IMR-90 (cell line): ENCODE measurements at regions not wholly inside any gene's neighbourhood (a gene's known extent, or its start where the extent isn't known, plus 50 kb on each side); places are given as distances from the start of the nearest gene placed in this dataset.

Source experiments
- ATAC-seq: fragments of 200-7000 bp; cut with Tn5 transposase; 2 replicates; pipeline ENCODE4 v1.9.1; 2020; ENCODE audit warnings: low read depth, mild to moderate bottlenecking, moderate library complexity
- BruUV-seq: library from RNA; stranded (reverse); fragments of 400-500 nt; replicated peaks from 2 replicates; lab custom pipeline; 2021; lab: Mats Ljungman, UMichigan
- CTCF ChIA-PET: fragments of 300-600 bp; formaldehyde crosslinking; extraction: SDS; loops from one replicate; lab custom pipeline; 2021; ENCODE audit warnings: antibody characterized with exemption; lab: Yijun Ruan, JAX
- POLR2A ChIA-PET: fragments of 300-600 bp; sonication (Branson Sonifier 250); formaldehyde crosslinking; loops from one replicate; lab custom pipeline; 2022; ENCODE audit warnings: antibody characterized with exemption; ENCODE audit not compliant: unreplicated experiment; lab: Charles Lee
- DNase-seq: peaks from one replicate; pipeline ENCODE4 v3.0.0; 2013
- H2AFZ ChIP-seq: replicated peaks from 2 replicates; pipeline ENCODE3; 2013; ENCODE audit warnings: low read length, mild to moderate bottlenecking; ENCODE audit not compliant: poor library complexity
- H2AK5ac ChIP-seq: 2 replicates; pipeline ENCODE4 v1.6.1; 2013; ENCODE audit warnings: low read depth, low read length, inconsistent platforms
- H2AK9ac ChIP-seq: replicated peaks from 2 replicates; pipeline ENCODE3; 2013; ENCODE audit warnings: mild to moderate bottlenecking, low read depth, low read length, moderate library complexity; ENCODE audit not compliant: poor library complexity
- H2BK120ac ChIP-seq: 2 replicates; pipeline ENCODE4 v1.6.1; 2013; ENCODE audit warnings: low read depth, low read length, inconsistent platforms
- H2BK15ac ChIP-seq: 3 replicates; pipeline ENCODE4 v1.6.1; 2013; ENCODE audit warnings: low read depth, low read length, inconsistent platforms
- H2BK20ac ChIP-seq: 2 replicates; pipeline ENCODE4 v1.6.1; 2013; ENCODE audit warnings: low read depth, mild to moderate bottlenecking, inconsistent platforms, low read length, moderate library complexity
- H2BK5ac ChIP-seq: 2 replicates; pipeline ENCODE4 v1.6.1; 2013; ENCODE audit warnings: mild to moderate bottlenecking, low read depth, low read length, inconsistent platforms; ENCODE audit not compliant: poor library complexity, severe bottlenecking
- H3K14ac ChIP-seq: replicated peaks from 2 replicates; pipeline ENCODE4 v1.6.1; 2013; ENCODE audit warnings: low read depth, low read length, inconsistent platforms
- H3K18ac ChIP-seq: 2 replicates; pipeline ENCODE4 v1.6.1; 2013; ENCODE audit warnings: low read depth, low read length, control low read depth
- H3K23ac ChIP-seq: 2 replicates; pipeline ENCODE4 v1.6.1; 2013; ENCODE audit warnings: low read depth, low read length, inconsistent platforms
- H3K27ac ChIP-seq: 2 replicates; pipeline ENCODE4 v1.5.1; 2013; ENCODE audit warnings: mild to moderate bottlenecking, control low read depth, low read length; ENCODE audit not compliant: insufficient read depth
- H3K27me3 ChIP-seq: 2 replicates; pipeline ENCODE4 v1.6.1; 2013; ENCODE audit warnings: low read length; ENCODE audit not compliant: control insufficient read depth, insufficient read depth
- H3K36me3 ChIP-seq: 2 replicates; pipeline ENCODE4 v1.6.1; 2013; ENCODE audit warnings: low read length, mixed read lengths; ENCODE audit not compliant: control insufficient read depth, insufficient read depth
- H3K4ac ChIP-seq: 2 replicates; pipeline ENCODE4 v1.6.1; 2013; ENCODE audit warnings: low read depth, low read length, inconsistent platforms
- H3K4me1 ChIP-seq: 2 replicates; pipeline ENCODE4 v1.6.1; 2013; ENCODE audit warnings: low read length, mixed read lengths; ENCODE audit not compliant: control insufficient read depth, insufficient read depth
- H3K4me2 ChIP-seq: 2 replicates; pipeline ENCODE4 v1.6.1; 2013; ENCODE audit warnings: low read depth, mild to moderate bottlenecking, control low read depth, low read length, moderate library complexity
- H3K4me3 ChIP-seq: 2 replicates; pipeline ENCODE4 v1.5.1; 2013; ENCODE audit warnings: low read depth, mild to moderate bottlenecking, control low read depth, low read length, moderate library complexity; ENCODE audit not compliant: insufficient read depth
- H3K56ac ChIP-seq: 2 replicates; pipeline ENCODE4 v1.6.1; 2013; ENCODE audit warnings: low read length, inconsistent platforms; ENCODE audit not compliant: insufficient read depth; ENCODE audit errors: extremely low read depth
- H3K79me1 ChIP-seq, 2 experiments: 2 replicates each; pipeline ENCODE4 v1.6.1; 2013; ENCODE audit warnings: low read length in 2 of 2, inconsistent platforms in 1 of 2, low read depth in 1 of 2
- H3K9ac ChIP-seq: 2 replicates; pipeline ENCODE4 v1.6.1; 2013; ENCODE audit warnings: low read depth, low read length, control low read depth
- H3K9me1 ChIP-seq: 2 replicates; pipeline ENCODE4 v1.6.1; 2013; ENCODE audit warnings: low read length, inconsistent platforms; ENCODE audit not compliant: insufficient read depth
- H3K9me3 ChIP-seq: 2 replicates; pipeline ENCODE4 v1.6.1; 2013; ENCODE audit warnings: low read length; ENCODE audit not compliant: control insufficient read depth, insufficient read depth
- H4K20me1 ChIP-seq: 2 replicates; pipeline ENCODE4 v1.6.1; 2013; ENCODE audit warnings: low read length, inconsistent platforms; ENCODE audit not compliant: insufficient read depth
- H4K5ac ChIP-seq: 2 replicates; pipeline ENCODE4 v1.6.1; 2013; ENCODE audit warnings: mild to moderate bottlenecking, low read depth, low read length, control low read depth
- H4K8ac ChIP-seq, 2 experiments: 2 replicates each; pipeline ENCODE4 v1.6.1; 2013; ENCODE audit warnings: low read depth in 2 of 2, low read length in 2 of 2, control low read depth in 1 of 2, inconsistent platforms in 1 of 2
- H4K91ac ChIP-seq: 2 replicates; pipeline ENCODE4 v1.6.1; 2013; ENCODE audit warnings: low read depth, low read length, inconsistent platforms; ENCODE audit not compliant: insufficient read depth
- BHLHE40 ChIP-seq: fragments of 150-350 bp; IDR thresholded peaks from 2 replicates; pipeline ENCODE4 v1.6.1; 2016; ENCODE audit warnings: mild to moderate bottlenecking, low read depth, low read length
- CEBPB ChIP-seq: IDR thresholded peaks from 2 replicates; pipeline ENCODE4 v1.6.1; 2012; ENCODE audit warnings: low read depth, low read length, improper control_type of control experiment
- CHD1 ChIP-seq: IDR thresholded peaks from 2 replicates; pipeline ENCODE4 v1.6.1; 2012; ENCODE audit warnings: low read depth, low read length, improper control_type of control experiment
- ELK1 ChIP-seq: fragments of 150-350 bp; IDR thresholded peaks from 2 replicates; pipeline ENCODE4 v1.6.1; 2016; ENCODE audit warnings: low read depth, mild to moderate bottlenecking, low read length, moderate library complexity, borderline replicate concordance
- FOS ChIP-seq: fragments of 150-350 bp; IDR thresholded peaks from 2 replicates; pipeline ENCODE4 v1.6.1; 2016; ENCODE audit warnings: low read depth, low read length
- MAFK ChIP-seq: IDR thresholded peaks from 2 replicates; pipeline ENCODE4 v1.6.1; 2012; ENCODE audit warnings: low read depth, low read length, improper control_type of control experiment
- MAZ ChIP-seq: IDR thresholded peaks from 2 replicates; pipeline ENCODE4 v1.6.1; 2012; ENCODE audit warnings: low read depth, mild to moderate bottlenecking, low read length, improper control_type of control experiment, moderate library complexity, borderline replicate concordance
- MXI1 ChIP-seq: IDR thresholded peaks from 2 replicates; pipeline ENCODE4 v1.6.1; 2012; ENCODE audit warnings: low read depth, mild to moderate bottlenecking, low read length, moderate library complexity, borderline replicate concordance
- NFE2L2 ChIP-seq: fragments of 150-350 bp; IDR thresholded peaks from 2 replicates; pipeline ENCODE4 v1.6.1; 2016; ENCODE audit warnings: low read depth, mild to moderate bottlenecking, low read length
- POLR2A ChIP-seq: IDR thresholded peaks from 2 replicates; pipeline ENCODE4 v1.6.1; 2012; ENCODE audit warnings: mild to moderate bottlenecking, low read depth, low read length
- RAD21 ChIP-seq: IDR thresholded peaks from 2 replicates; pipeline ENCODE4 v1.6.1; 2012; ENCODE audit warnings: low read length, improper control_type of control experiment
- RCOR1 ChIP-seq: IDR thresholded peaks from 2 replicates; pipeline ENCODE4 v1.6.1; 2012; ENCODE audit warnings: mild to moderate bottlenecking, low read length, improper control_type of control experiment; ENCODE audit not compliant: insufficient replicate concordance
- RFX5 ChIP-seq: IDR thresholded peaks from 2 replicates; pipeline ENCODE4 v1.8.0; 2012; ENCODE audit warnings: low read depth, mild to moderate bottlenecking, low read length, moderate library complexity
- SMC3 ChIP-seq: fragments of 150-350 bp; IDR thresholded peaks from 2 replicates; pipeline ENCODE4 v1.6.1; 2016; ENCODE audit warnings: low read depth, mild to moderate bottlenecking, antibody characterized with exemption, low read length, moderate library complexity
- USF2 ChIP-seq: fragments of 150-350 bp; IDR thresholded peaks from 2 replicates; pipeline ENCODE4 v1.6.1; 2017; ENCODE audit warnings: mild to moderate bottlenecking, antibody characterized with exemption, low read length, low read depth
- WGBS, 2 experiments: methylation state at CpG; one replicate each; pipeline versions ENCODE4 v1.1.5 to v1.1.7; 2013; ENCODE audit warnings: missing lambda C conversion rate in 2 of 2; ENCODE audit not compliant: insufficient read length in 1 of 2; ENCODE audit errors: extremely low coverage in 2 of 2; 5-methylcytosine and 5-hydroxymethylcytosine counted together
- dilution Hi-C: fragments of 300-500 bp; cut with HindIII; formaldehyde crosslinking; loops from one replicate; pipeline ENCODE4 v1.14.3; 2018; ENCODE audit warnings: low sequenced_read_pairs; ENCODE audit not compliant: unreplicated experiment
- in situ Hi-C: fragments of 300-500 bp; cut with MboI; formaldehyde crosslinking; loops from 3 replicates; pipeline ENCODE4 v1.14.3; 2019; ENCODE audit warnings: low sequenced_read_pairs, inconsistent platforms, mixed read lengths
- intact Hi-C: fragments of 100-400 bp; cut with micrococcal nuclease; formaldehyde crosslinking; loops from 2 replicates; pipeline ENCODE4 v1.10.0; 2022
- TF ChIP-seq, protein P1 (sequence below): conservative IDR thresholded peaks from 2 replicates; pipeline ENCODE4 v1.5.1; 2012; ENCODE audit warnings: mild to moderate bottlenecking, low read depth, low read length, improper control_type of control experiment

DNA sequence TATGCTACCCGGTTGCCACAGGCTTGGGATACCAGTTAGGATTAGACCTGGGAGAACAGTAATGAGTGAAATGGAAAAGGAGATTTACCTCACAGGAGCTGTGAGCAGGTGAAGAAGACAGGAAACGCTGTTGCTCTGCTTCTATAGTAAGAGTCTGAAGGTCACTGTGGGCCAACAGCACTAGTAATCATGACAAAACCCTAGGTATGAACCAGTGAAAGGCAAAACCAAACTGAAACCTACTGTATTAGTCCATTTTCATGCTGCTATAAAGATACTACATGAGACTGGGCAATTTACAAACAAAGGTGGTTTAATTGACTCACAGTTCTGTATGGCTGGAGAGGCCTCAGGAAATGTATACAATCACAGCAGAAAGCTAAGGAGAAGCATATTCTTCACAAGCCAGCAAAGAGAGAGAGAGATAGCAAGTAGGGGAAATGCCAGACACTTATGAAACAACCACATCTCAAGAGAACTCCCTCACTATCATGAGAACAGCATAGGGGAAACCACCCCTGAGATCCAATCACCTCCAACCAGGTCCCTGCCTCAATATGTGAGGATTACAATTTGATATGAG, 736.7 kb upstream of the INTU start:
- H3K36me3 ChIP-seq, result no peaks in the 10 kb centered on the region
- H4K8ac ChIP-seq, result peak overlapping the region; percentile 50 to 64
- peak overlapping the region; percentile 16; the same call in 1 of the 2 replicates for H3K56ac ChIP-seq
- H4K91ac ChIP-seq, result peak overlapping the region; percentile 31; the same call in 1 of the 2 replicates
- H2BK15ac ChIP-seq, result peak overlapping the region; percentile 46; the same call in 2 of the 3 replicates
- DNase-seq, result peak; percentile 66
- intact Hi-C loops, result loop anchor here (10.0 kb wide), 1 partner anchor 509 kb away; no protein-coding TSS in a partner anchor
- peak overlapping the region; percentile 89 for H2BK20ac ChIP-seq
- H3K4me3 ChIP-seq, result no peak overlapping the region
- no peaks in the 10 kb centered on the region for H3K9me3 ChIP-seq
- no peak overlapping the region for H3K9ac ChIP-seq
- H4K5ac ChIP-seq, result peak overlapping the region; percentile 57; the same call in 1 of the 2 replicates
- no peaks in the 10 kb centered on the region for H4K20me1 ChIP-seq
- H2BK120ac ChIP-seq, result peak overlapping the region; percentile 92
- in situ Hi-C loops, result no loop called here
- peak overlapping the region; percentile 1; the same call in 1 of the 2 replicates for H2AK5ac ChIP-seq
- H3K4me2 ChIP-seq, result peak overlapping the region; percentile 28; the same call in 1 of the 2 replicates
- TF ChIP-seq MAZ (no peak), MXI1 (no peak), CHD1 (no peak), MAFK (no peak), FOS (no peak), NFE2L2 (no peak), RFX5 (no peak), CEBPB (no peak), USF2 (no peak), ELK1 (no peak), BHLHE40 (no peak), RAD21 (no peak), SMC3 (no peak), RCOR1 (no peak), POLR2A (no peak)
- TF ChIP-seq, protein P1, sequence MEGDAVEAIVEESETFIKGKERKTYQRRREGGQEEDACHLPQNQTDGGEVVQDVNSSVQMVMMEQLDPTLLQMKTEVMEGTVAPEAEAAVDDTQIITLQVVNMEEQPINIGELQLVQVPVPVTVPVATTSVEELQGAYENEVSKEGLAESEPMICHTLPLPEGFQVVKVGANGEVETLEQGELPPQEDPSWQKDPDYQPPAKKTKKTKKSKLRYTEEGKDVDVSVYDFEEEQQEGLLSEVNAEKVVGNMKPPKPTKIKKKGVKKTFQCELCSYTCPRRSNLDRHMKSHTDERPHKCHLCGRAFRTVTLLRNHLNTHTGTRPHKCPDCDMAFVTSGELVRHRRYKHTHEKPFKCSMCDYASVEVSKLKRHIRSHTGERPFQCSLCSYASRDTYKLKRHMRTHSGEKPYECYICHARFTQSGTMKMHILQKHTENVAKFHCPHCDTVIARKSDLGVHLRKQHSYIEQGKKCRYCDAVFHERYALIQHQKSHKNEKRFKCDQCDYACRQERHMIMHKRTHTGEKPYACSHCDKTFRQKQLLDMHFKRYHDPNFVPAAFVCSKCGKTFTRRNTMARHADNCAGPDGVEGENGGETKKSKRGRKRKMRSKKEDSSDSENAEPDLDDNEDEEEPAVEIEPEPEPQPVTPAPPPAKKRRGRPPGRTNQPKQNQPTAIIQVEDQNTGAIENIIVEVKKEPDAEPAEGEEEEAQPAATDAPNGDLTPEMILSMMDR, result no peak
- no CpG with 5 or more reads among the region's 2 CpGs for WGBS, 2 experiments
- peak; percentile 35 for ATAC-seq
- H3K4me1 ChIP-seq, result peaks cover 18% of the 10 kb centered on the region
- H3K23ac ChIP-seq, result peak overlapping the region; percentile 22; the same call in 1 of the 2 replicates
- POLR2A ChIA-PET, result no interaction called here
- no peaks in the 10 kb centered on the region for H3K79me1 ChIP-seq
- H3K27ac ChIP-seq, result no peak overlapping the region
- H2BK5ac ChIP-seq, result peak overlapping the region; percentile 68
- no peak overlapping the region for H2AFZ ChIP-seq
- peaks cover 1% of the 10 kb centered on the region for H3K9me1 ChIP-seq
- H3K14ac ChIP-seq, result peak overlapping the region; percentile 24
- CTCF ChIA-PET, result no interaction called here
- dilution Hi-C loops, result no loop called here
- H3K18ac ChIP-seq, result peak overlapping the region; percentile 89; the same call in 1 of the 2 replicates
- no TSS peak for BruUV-seq
- H3K4ac ChIP-seq, result peak overlapping the region; percentile 66; the same call in 1 of the 2 replicates
- no peak overlapping the region for H2AK9ac ChIP-seq
- no peaks in the 10 kb centered on the region for H3K27me3 ChIP-seq
